GM10266 (cell line): ENCODE measurements at regions not wholly inside any gene's neighbourhood (a gene's known extent, or its start where the extent isn't known, plus 50 kb on each side); places are given as distances from the start of the nearest gene placed in this dataset.

Experiments used
- DNase-seq: peaks from one replicate; pipeline ENCODE4 v3.0.0; 2012; ENCODE audit errors: extremely low spot score
- CTCF ChIP-seq: IDR thresholded peaks from 2 replicates; pipeline ENCODE4 v1.5.1; 2012; ENCODE audit warnings: mild to moderate bottlenecking, low read depth; ENCODE audit not compliant: control insufficient read depth, insufficient read depth; ENCODE audit errors: missing control alignments

- no peak for TF ChIP-seq CTCF
- DNase-seq: no peak
Measured at GRCh38 chr17:70813355-70813930, 644.1 kb downstream of the KCNJ2 start.

GRCh38 chr17:70819183-70819582 lies 649.9 kb downstream of the KCNJ2 start:
- DNase-seq: no peak
- TF ChIP-seq CTCF: no peak

- no peak for TF ChIP-seq CTCF
- no peak for DNase-seq
Measured at GRCh38 chr17:70820276-70820675, 650.9 kb downstream of the KCNJ2 start.

GRCh38 chr17:70825321-70826125 lies 656.2 kb downstream of the KCNJ2 start:
- TF ChIP-seq CTCF: no peak

GRCh38 chr17:70829876-70830275 lies 660.5 kb downstream of the KCNJ2 start:
- TF ChIP-seq CTCF: no peak
- no peak for DNase-seq

More at GRCh38 chr17:70825321-70826125, 656.2 kb downstream of the KCNJ2 start:
- DNase-seq: no peak

GRCh38 chr17:70834039-70834438 lies 664.7 kb downstream of the KCNJ2 start:
- no peak for TF ChIP-seq CTCF
- DNase-seq: no peak

- no peak for TF ChIP-seq CTCF
- no peak for DNase-seq
Measured at GRCh38 chr17:70848785-70849184, 679.5 kb downstream of the KCNJ2 start.
